ENCODE measurements at regions not wholly inside any gene's neighbourhood (a gene's known extent, or its start where the extent isn't known, plus 50 kb on each side); places are given as distances from the start of the nearest gene placed in this dataset.
"Not testable (repeated sequence)": the region's sequence is repeated elsewhere in the genome, so short reads cannot be mapped to it uniquely, and the experiment has no call there.

DNA sequence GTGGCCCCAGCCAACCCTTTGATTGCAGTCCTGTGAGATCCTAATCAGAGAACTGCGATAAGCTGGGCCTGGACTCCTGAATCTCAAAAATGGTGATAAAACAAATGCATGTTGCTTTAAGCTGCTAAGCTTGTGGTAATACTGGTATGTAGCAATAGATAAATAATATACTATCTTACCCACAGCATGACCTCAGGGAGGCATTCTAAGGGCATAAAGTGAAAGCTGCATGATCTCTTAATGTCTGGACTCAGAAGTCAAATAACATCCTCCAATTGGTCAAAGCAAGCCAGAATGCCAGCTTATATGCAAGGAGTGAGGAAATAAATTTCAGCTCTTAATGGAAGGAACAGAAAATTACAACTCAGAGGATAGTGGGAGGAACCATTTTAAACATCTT is 246.1 kb downstream of the FSIP2 start:
- no peak for DNase-seq (ENCODE audit: low read depth, low spot score)

DNA sequence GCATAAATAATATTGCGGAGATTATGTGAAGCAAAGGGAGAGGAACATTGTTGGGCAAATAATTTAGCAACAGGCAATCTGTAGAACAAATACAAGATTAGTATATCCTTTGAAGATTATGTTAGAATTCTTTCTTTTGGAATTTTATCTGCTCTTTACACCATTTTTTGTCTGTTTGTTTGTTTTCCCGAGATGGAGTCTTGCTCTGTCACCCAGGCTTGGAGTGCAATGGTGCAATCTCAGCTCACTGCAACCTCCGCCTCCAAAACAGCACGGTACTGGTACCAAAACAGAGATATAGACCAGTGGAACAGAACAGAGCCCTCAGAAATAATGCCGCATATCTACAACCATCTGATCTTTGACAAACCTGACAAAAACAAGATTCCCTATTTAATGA is 250.3 kb downstream of the FSIP2 start:
- not testable (repeated sequence) for H3K9me3 ChIP-seq (ENCODE audit: control insufficient read depth, insufficient read depth, low read length); H3K4me3 ChIP-seq (ENCODE audit: low read length); H3K27me3 ChIP-seq (ENCODE audit: control insufficient read depth, insufficient read depth, low read length); DNase-seq (ENCODE audit: low read depth, low spot score); H3K4me1 ChIP-seq (ENCODE audit: control insufficient read depth, insufficient read depth, low read length); H3K27ac ChIP-seq (ENCODE audit: low read length); H3K36me3 ChIP-seq (ENCODE audit: control insufficient read depth, insufficient read depth, low read length)
- WGBS (ENCODE audit: insufficient coverage, insufficient read length): no CpG with 5 or more reads among the region's 5 CpGs

More for the DNA sequence above, 246.1 kb downstream of the FSIP2 start:
- H3K27me3 ChIP-seq (ENCODE audit: control insufficient read depth, insufficient read depth, low read length): no peaks in the 10 kb centered on the region
- no peaks in the 10 kb centered on the region for H3K9me3 ChIP-seq (ENCODE audit: control insufficient read depth, insufficient read depth, low read length)
- no peak overlapping the region for H3K4me3 ChIP-seq (ENCODE audit: low read length)
- no peaks in the 10 kb centered on the region for H3K36me3 ChIP-seq (ENCODE audit: control insufficient read depth, insufficient read depth, low read length)
- no peaks in the 10 kb centered on the region for H3K4me1 ChIP-seq (ENCODE audit: control insufficient read depth, insufficient read depth, low read length)
- WGBS (ENCODE audit: insufficient coverage, insufficient read length): no CpG with 5 or more reads among the region's 1 CpG
- no peak overlapping the region for H3K27ac ChIP-seq (ENCODE audit: low read length)

DNA sequence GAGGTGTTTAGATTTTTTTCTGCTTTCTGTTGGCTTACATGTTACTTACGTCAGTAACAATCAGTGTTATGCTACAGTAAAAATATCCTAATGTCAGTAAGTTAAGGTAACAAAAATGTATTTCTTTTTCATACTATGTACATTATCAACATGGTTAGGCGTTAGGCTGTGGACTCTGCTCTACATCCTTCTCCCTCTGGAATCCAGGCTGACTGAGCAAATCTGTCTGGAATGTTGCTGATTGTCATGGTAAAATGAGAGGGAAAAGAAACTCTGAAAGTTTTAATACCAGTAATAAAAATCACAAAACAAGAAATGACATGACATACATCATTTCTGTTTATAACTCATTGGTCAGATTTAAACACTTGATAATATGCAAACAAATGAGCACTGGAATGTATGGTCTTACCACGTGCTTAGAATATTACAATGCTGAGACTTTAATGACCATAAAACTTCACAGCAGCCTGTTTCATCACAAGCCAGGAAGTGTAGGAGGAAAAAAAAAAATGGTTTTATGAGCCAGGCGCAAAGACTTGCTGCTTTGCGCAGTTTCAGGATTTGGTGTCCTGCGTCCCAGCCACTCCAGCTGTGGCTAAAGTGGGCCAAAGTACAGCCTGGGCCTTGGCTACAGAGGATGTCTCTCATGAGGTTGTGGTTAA is 252.4 kb downstream of the FSIP2 start:
- Histone ChIP-seq H3K36me3 (ENCODE audit: control insufficient read depth, insufficient read depth, low read length) (no peaks in the 10 kb centered on the region), H3K9me3 (ENCODE audit: control insufficient read depth, insufficient read depth, low read length) (no peaks in the 10 kb centered on the region), H3K4me1 (ENCODE audit: control insufficient read depth, insufficient read depth, low read length) (no peaks in the 10 kb centered on the region; the same call in 1 of the 2 replicates), H3K27ac (ENCODE audit: low read length) (no peak overlapping the region), H3K27me3 (ENCODE audit: control insufficient read depth, insufficient read depth, low read length) (no peaks in the 10 kb centered on the region), H3K4me3 (ENCODE audit: low read length) (no peak overlapping the region)
- no CpG with 5 or more reads among the region's 6 CpGs for WGBS (ENCODE audit: insufficient coverage, insufficient read length)
- DNase-seq (ENCODE audit: low read depth, low spot score): peak; percentile 9

DNA sequence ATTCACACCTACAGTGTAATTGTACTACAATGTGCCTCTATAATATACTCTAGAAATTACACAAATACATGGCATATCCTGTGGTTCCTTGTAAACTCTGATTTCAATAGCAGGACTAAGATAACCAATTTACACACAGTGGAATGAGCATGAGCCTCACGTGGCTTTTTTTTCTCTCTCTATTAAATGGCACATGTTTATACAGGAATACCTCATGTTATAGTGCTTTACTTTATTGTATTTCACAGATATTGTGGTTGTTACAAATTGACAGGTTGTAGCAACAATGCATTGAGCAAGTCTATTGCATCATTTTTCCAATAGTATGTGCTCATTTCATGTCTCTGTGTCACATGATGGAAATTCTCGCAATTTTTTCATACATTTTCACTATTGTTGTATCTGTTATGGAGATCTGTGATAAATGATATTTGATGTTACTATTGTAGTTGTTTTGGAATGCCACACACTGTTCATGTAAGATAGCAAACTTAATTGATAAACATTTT is 260.0 kb downstream of the FSIP2 start:
- no peaks in the 10 kb centered on the region for H3K4me1 ChIP-seq (ENCODE audit: control insufficient read depth, insufficient read depth, low read length)
- H3K27me3 ChIP-seq (ENCODE audit: control insufficient read depth, insufficient read depth, low read length): no peaks in the 10 kb centered on the region
- no peaks in the 10 kb centered on the region for H3K36me3 ChIP-seq (ENCODE audit: control insufficient read depth, insufficient read depth, low read length)
- H3K4me3 ChIP-seq (ENCODE audit: low read length): no peak overlapping the region
- WGBS (ENCODE audit: insufficient coverage, insufficient read length): no CpG with 5 or more reads among the region's 2 CpGs
- H3K27ac ChIP-seq (ENCODE audit: low read length): no peak overlapping the region
- H3K9me3 ChIP-seq (ENCODE audit: control insufficient read depth, insufficient read depth, low read length): no peaks in the 10 kb centered on the region
- no peak for DNase-seq (ENCODE audit: low read depth, low spot score)

DNA sequence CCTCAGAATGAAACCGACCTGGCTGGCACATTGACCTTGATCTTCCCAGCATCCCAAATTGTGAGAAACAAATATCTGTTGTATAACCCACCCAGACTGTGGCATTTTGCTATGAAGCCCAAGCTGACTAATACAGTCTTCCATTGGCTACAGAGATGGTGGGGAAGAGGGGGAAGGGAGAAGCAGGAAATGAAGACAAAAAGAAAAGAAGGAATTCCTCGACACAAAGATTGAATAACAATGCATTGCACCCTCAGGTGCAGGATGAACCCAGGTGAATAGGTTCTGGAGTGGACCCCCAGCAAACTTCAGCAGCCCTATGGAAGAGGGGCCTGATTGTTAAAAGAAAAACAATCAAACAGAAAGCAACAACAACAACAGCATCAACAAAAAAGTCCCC is 270.7 kb downstream of the FSIP2 start:
- Histone ChIP-seq H3K27ac (ENCODE audit: low read length) (no peak overlapping the region), H3K27me3 (ENCODE audit: control insufficient read depth, insufficient read depth, low read length) (no peaks in the 10 kb centered on the region), H3K4me3 (ENCODE audit: low read length) (no peak overlapping the region), H3K4me1 (ENCODE audit: control insufficient read depth, insufficient read depth, low read length) (no peaks in the 10 kb centered on the region), H3K9me3 (ENCODE audit: control insufficient read depth, insufficient read depth, low read length) (no peaks in the 10 kb centered on the region), H3K36me3 (ENCODE audit: control insufficient read depth, insufficient read depth, low read length) (no peaks in the 10 kb centered on the region)
- DNase-seq (ENCODE audit: low read depth, low spot score): peak; percentile 9
- WGBS (ENCODE audit: insufficient coverage, insufficient read length): no CpG with 5 or more reads among the region's 2 CpGs

DNA sequence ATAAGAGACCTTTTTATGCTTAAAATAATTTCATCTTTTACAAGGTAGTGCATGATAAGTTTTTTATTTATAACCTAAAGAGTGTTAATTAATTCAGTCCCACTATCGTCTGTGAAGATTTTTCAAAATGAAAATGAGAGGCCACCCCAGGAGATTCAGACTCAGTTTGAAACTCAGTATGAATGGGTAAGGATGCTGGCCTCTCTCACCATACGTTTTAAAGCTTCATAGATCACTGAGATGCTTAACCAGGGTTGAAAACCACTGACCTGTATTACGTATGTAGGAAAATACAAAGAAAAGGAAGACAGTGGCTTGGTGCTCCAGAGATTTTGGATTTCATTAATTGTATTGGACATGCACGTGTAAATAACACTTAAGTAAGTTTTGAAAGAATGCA is 278.7 kb downstream of the FSIP2 start:
- Histone ChIP-seq H3K4me1 (ENCODE audit: control insufficient read depth, insufficient read depth, low read length) (no peaks in the 10 kb centered on the region), H3K27ac (ENCODE audit: low read length) (no peak overlapping the region), H3K36me3 (ENCODE audit: control insufficient read depth, insufficient read depth, low read length) (no peaks in the 10 kb centered on the region), H3K27me3 (ENCODE audit: control insufficient read depth, insufficient read depth, low read length) (no peaks in the 10 kb centered on the region), H3K4me3 (ENCODE audit: low read length) (no peak overlapping the region), H3K9me3 (ENCODE audit: control insufficient read depth, insufficient read depth, low read length) (no peaks in the 10 kb centered on the region)
- no peak for DNase-seq (ENCODE audit: low read depth, low spot score)
- 100% methylated on average over 1 of the region's 4 CpGs for WGBS (ENCODE audit: insufficient coverage, insufficient read length)

DNA sequence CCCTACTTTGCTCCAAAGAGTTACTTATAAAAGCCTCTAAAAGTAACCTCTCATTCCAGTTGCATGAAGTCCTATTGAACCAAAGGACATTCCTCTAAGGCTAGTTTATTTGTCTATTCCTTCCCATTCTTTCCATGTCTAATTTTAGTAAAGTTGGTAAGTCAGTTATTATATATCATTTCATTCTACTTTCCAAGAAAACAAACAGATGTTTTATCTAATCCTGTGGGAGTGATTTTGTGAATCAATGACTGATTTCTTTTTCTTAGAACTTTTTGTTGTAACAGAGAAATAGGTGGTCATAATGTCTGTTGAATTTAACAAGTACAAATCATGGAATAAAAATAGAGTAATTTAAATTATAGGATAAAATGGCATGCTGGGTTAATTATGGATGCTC is 286.3 kb downstream of the FSIP2 start:
- H3K36me3 ChIP-seq (ENCODE audit: control insufficient read depth, insufficient read depth, low read length): no peaks in the 10 kb centered on the region
- DNase-seq (ENCODE audit: low read depth, low spot score): no peak

DNA sequence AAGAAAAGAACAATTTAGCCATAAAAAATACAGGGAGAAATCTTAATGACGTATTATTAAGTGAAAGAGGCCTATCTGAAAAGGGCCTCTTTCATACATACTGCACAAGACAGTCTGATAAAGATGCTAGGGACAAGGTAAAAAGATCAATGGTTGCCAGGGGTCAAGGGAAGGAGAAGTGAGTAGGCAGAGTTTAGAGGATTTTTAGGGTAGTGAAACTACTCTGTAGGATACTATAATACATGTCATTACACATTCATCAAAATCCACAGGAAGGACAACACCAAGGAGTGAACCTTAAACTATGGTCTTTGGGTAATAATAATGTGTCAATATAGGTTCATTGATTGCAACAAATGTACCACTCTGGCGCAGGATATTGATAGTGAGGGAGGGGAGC is 289.3 kb downstream of the FSIP2 start:
- no peaks in the 10 kb centered on the region for H3K4me1 ChIP-seq (ENCODE audit: control insufficient read depth, insufficient read depth, low read length)
- H3K4me3 ChIP-seq (ENCODE audit: low read length): no peak overlapping the region
- DNase-seq (ENCODE audit: low read depth, low spot score): no peak
- H3K27ac ChIP-seq (ENCODE audit: low read length): no peak overlapping the region
- WGBS (ENCODE audit: insufficient coverage, insufficient read length): no CpG with 5 or more reads among the region's 2 CpGs
- H3K36me3 ChIP-seq (ENCODE audit: control insufficient read depth, insufficient read depth, low read length): no peaks in the 10 kb centered on the region
- no peaks in the 10 kb centered on the region for H3K9me3 ChIP-seq (ENCODE audit: control insufficient read depth, insufficient read depth, low read length)
- H3K27me3 ChIP-seq (ENCODE audit: control insufficient read depth, insufficient read depth, low read length): no peaks in the 10 kb centered on the region

More for the DNA sequence above, 286.3 kb downstream of the FSIP2 start:
- no peaks in the 10 kb centered on the region for H3K9me3 ChIP-seq (ENCODE audit: control insufficient read depth, insufficient read depth, low read length)
- no peak overlapping the region for H3K27ac ChIP-seq (ENCODE audit: low read length)
- H3K27me3 ChIP-seq (ENCODE audit: control insufficient read depth, insufficient read depth, low read length): no peaks in the 10 kb centered on the region
- no peaks in the 10 kb centered on the region for H3K4me1 ChIP-seq (ENCODE audit: control insufficient read depth, insufficient read depth, low read length)
- no peak overlapping the region for H3K4me3 ChIP-seq (ENCODE audit: low read length)

DNA sequence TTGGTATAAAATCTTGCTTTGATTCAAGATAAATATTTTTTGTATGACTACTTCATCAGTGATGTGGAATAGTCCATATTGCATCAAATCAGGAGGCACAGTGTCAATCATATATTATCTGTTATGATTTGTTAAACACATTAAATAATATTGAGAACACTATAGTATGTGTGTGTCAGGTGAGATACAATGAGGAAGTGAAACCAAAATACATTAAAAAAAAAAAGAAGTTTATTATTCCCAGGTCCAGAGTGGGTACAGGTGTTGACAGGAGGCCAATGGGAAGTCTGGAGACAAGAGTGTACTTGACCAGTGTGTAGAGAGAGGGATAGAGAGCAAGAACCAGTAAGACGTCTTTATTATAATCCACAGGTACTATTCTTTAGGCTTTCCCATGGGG is 292.6 kb downstream of the FSIP2 start:
- no peaks in the 10 kb centered on the region for H3K4me1 ChIP-seq (ENCODE audit: control insufficient read depth, insufficient read depth, low read length)
- no CpG with 5 or more reads among the region's 1 CpG for WGBS (ENCODE audit: insufficient coverage, insufficient read length)
- H3K4me3 ChIP-seq (ENCODE audit: low read length): no peak overlapping the region
- no peaks in the 10 kb centered on the region for H3K36me3 ChIP-seq (ENCODE audit: control insufficient read depth, insufficient read depth, low read length)
- H3K27me3 ChIP-seq (ENCODE audit: control insufficient read depth, insufficient read depth, low read length): no peaks in the 10 kb centered on the region
- DNase-seq (ENCODE audit: low read depth, low spot score): no peak
- H3K27ac ChIP-seq (ENCODE audit: low read length): no peak overlapping the region
- no peaks in the 10 kb centered on the region for H3K9me3 ChIP-seq (ENCODE audit: control insufficient read depth, insufficient read depth, low read length)

DNA sequence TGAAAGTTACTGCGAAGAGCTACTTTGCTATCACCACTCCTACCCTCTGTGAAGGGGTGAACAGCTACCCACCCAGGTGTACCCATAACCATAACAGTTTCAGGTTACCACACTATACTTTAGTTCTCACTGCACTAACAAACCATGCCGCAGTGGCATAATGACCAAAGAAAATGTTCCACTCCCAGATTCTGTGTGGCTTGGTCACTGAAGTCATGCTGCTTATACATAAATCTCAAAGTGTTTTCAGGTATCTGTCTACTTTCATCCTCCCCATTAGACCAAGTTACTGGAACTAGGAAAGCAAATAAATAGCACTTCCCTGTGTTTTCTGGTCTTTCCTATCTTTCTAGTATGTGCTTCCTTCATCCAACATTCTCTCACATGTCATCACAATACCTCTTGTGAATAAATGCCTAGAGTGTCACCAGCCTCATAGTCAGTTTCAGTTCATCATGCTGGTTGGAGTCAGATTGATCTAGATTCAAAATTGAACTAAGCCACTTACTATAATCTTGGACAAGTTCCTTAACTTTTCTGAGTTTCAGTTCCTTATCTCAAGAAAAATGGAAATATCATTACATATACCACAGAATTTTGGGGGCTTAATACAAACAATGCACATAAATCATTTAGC is 293.6 kb downstream of the FSIP2 start:
- Histone ChIP-seq H3K27me3 (ENCODE audit: control insufficient read depth, insufficient read depth, low read length) (no peaks in the 10 kb centered on the region), H3K4me3 (ENCODE audit: low read length) (no peak overlapping the region), H3K4me1 (ENCODE audit: control insufficient read depth, insufficient read depth, low read length) (no peaks in the 10 kb centered on the region), H3K36me3 (ENCODE audit: control insufficient read depth, insufficient read depth, low read length) (no peaks in the 10 kb centered on the region), H3K27ac (ENCODE audit: low read length) (no peak overlapping the region), H3K9me3 (ENCODE audit: control insufficient read depth, insufficient read depth, low read length) (no peaks in the 10 kb centered on the region)
- WGBS (ENCODE audit: insufficient coverage, insufficient read length): no CpG with 5 or more reads among the region's 2 CpGs
- DNase-seq (ENCODE audit: low read depth, low spot score): no peak

DNA sequence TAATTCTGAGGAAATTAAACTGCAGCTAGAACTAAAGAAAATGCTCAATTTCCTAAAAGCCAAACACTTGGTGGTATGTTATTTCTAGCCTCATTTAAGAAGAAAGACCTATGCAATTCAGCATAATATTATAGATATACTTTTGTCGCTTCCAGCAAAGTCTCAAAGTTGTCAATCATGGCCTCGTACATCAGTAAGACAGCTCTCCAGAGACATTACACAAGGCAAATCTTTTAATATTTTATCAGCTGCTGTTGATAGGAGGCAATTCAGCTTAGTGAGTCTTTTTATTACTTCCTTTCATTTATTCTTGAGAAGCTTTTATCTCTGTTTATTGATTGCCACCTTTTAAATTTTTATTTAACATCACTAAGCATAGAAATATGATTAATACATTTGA is 294.3 kb downstream of the FSIP2 start:
- H3K27me3 ChIP-seq (ENCODE audit: control insufficient read depth, insufficient read depth, low read length): no peaks in the 10 kb centered on the region
- H3K9me3 ChIP-seq (ENCODE audit: control insufficient read depth, insufficient read depth, low read length): no peaks in the 10 kb centered on the region
- no peak for DNase-seq (ENCODE audit: low read depth, low spot score)
- no peaks in the 10 kb centered on the region for H3K36me3 ChIP-seq (ENCODE audit: control insufficient read depth, insufficient read depth, low read length)
- H3K4me1 ChIP-seq (ENCODE audit: control insufficient read depth, insufficient read depth, low read length): no peaks in the 10 kb centered on the region
- WGBS (ENCODE audit: insufficient coverage, insufficient read length): no CpG with 5 or more reads among the region's 2 CpGs
- no peak overlapping the region for H3K4me3 ChIP-seq (ENCODE audit: low read length)
- H3K27ac ChIP-seq (ENCODE audit: low read length): no peak overlapping the region

All from iPS DF 6.9 (cell line).